ENCODE measurements at regions not wholly inside any gene's neighbourhood (a gene's known extent, or its start where the extent isn't known, plus 50 kb on each side); places are given as distances from the start of the nearest gene placed in this dataset.

GRCh38 chr13:80118099-80118498 is 222.8 kb downstream of the SPRY2 start:
- Histone ChIP-seq H3K4me3 (ENCODE audit: low read length) (no peak overlapping the region), H3K9me3 (ENCODE audit: control insufficient read depth, low read depth, low read length) (no peaks in the 10 kb centered on the region), H3K9ac (ENCODE audit: low read length) (no peak overlapping the region), H3K36me3 (ENCODE audit: control insufficient read depth, low read depth, low read length) (no peaks in the 10 kb centered on the region), H3K4me1 (ENCODE audit: control insufficient read depth, low read depth, low read length) (peaks cover 10% of the 10 kb centered on the region), H3K27ac (ENCODE audit: low read length) (no peak overlapping the region), H3K27me3 (ENCODE audit: control insufficient read depth, insufficient read depth, low read length) (no peaks in the 10 kb centered on the region)

GRCh38 chr13:80117515-80117914 is 223.4 kb downstream of the SPRY2 start:
- Histone ChIP-seq H3K27ac (ENCODE audit: low read length) (no peak overlapping the region), H3K4me3 (ENCODE audit: low read length) (no peak overlapping the region), H3K27me3 (ENCODE audit: control insufficient read depth, insufficient read depth, low read length) (no peaks in the 10 kb centered on the region), H3K4me1 (ENCODE audit: control insufficient read depth, low read depth, low read length) (peaks cover 10% of the 10 kb centered on the region), H3K9ac (ENCODE audit: low read length) (no peak overlapping the region), H3K36me3 (ENCODE audit: control insufficient read depth, low read depth, low read length) (no peaks in the 10 kb centered on the region), H3K9me3 (ENCODE audit: control insufficient read depth, low read depth, low read length) (no peaks in the 10 kb centered on the region)

GRCh38 chr13:80116107-80116506 is 224.8 kb downstream of the SPRY2 start:
- Histone ChIP-seq H3K4me1 (ENCODE audit: control insufficient read depth, low read depth, low read length) (peaks cover 10% of the 10 kb centered on the region), H3K9me3 (ENCODE audit: control insufficient read depth, low read depth, low read length) (no peaks in the 10 kb centered on the region), H3K27ac (ENCODE audit: low read length) (no peak overlapping the region), H3K4me3 (ENCODE audit: low read length) (no peak overlapping the region), H3K36me3 (ENCODE audit: control insufficient read depth, low read depth, low read length) (no peaks in the 10 kb centered on the region), H3K9ac (ENCODE audit: low read length) (no peak overlapping the region), H3K27me3 (ENCODE audit: control insufficient read depth, insufficient read depth, low read length) (no peaks in the 10 kb centered on the region)

GRCh38 chr13:80115616-80116015 is 225.3 kb downstream of the SPRY2 start:
- Histone ChIP-seq H3K4me1 (ENCODE audit: control insufficient read depth, low read depth, low read length) (peaks cover 10% of the 10 kb centered on the region), H3K36me3 (ENCODE audit: control insufficient read depth, low read depth, low read length) (no peaks in the 10 kb centered on the region), H3K9ac (ENCODE audit: low read length) (no peak overlapping the region), H3K27ac (ENCODE audit: low read length) (no peak overlapping the region), H3K27me3 (ENCODE audit: control insufficient read depth, insufficient read depth, low read length) (no peaks in the 10 kb centered on the region), H3K9me3 (ENCODE audit: control insufficient read depth, low read depth, low read length) (no peaks in the 10 kb centered on the region), H3K4me3 (ENCODE audit: low read length) (no peak overlapping the region)

- Histone ChIP-seq H3K27ac (ENCODE audit: low read length) (no peak overlapping the region), H3K36me3 (ENCODE audit: control insufficient read depth, low read depth, low read length) (no peaks in the 10 kb centered on the region), H3K4me3 (ENCODE audit: low read length) (no peak overlapping the region), H3K9me3 (ENCODE audit: control insufficient read depth, low read depth, low read length) (no peaks in the 10 kb centered on the region), H3K27me3 (ENCODE audit: control insufficient read depth, insufficient read depth, low read length) (no peaks in the 10 kb centered on the region), H3K9ac (ENCODE audit: low read length) (no peak overlapping the region), H3K4me1 (ENCODE audit: control insufficient read depth, low read depth, low read length) (peaks cover 10% of the 10 kb centered on the region)
These were observed 227.0 kb downstream of the SPRY2 start for GRCh38 chr13:80113714-80114454.

GRCh38 chr13:80109303-80109702 is 231.6 kb downstream of the SPRY2 start:
- Histone ChIP-seq H3K4me1 (ENCODE audit: control insufficient read depth, low read depth, low read length) (no peaks in the 10 kb centered on the region), H3K27ac (ENCODE audit: low read length) (no peak overlapping the region), H3K4me3 (ENCODE audit: low read length) (no peak overlapping the region), H3K9me3 (ENCODE audit: control insufficient read depth, low read depth, low read length) (no peaks in the 10 kb centered on the region), H3K36me3 (ENCODE audit: control insufficient read depth, low read depth, low read length) (no peaks in the 10 kb centered on the region), H3K9ac (ENCODE audit: low read length) (no peak overlapping the region), H3K27me3 (ENCODE audit: control insufficient read depth, insufficient read depth, low read length) (no peaks in the 10 kb centered on the region)

- no peak overlapping the region for H3K9ac ChIP-seq (ENCODE audit: low read length)
- no peak overlapping the region for H3K27ac ChIP-seq (ENCODE audit: low read length)
- H3K36me3 ChIP-seq (ENCODE audit: control insufficient read depth, low read depth, low read length): no peaks in the 10 kb centered on the region
- H3K4me1 ChIP-seq (ENCODE audit: control insufficient read depth, low read depth, low read length): no peaks in the 10 kb centered on the region
- H3K9me3 ChIP-seq (ENCODE audit: control insufficient read depth, low read depth, low read length): no peaks in the 10 kb centered on the region
- H3K4me3 ChIP-seq (ENCODE audit: low read length): no peak overlapping the region
- no peaks in the 10 kb centered on the region for H3K27me3 ChIP-seq (ENCODE audit: control insufficient read depth, insufficient read depth, low read length)
These were observed 235.6 kb downstream of the SPRY2 start for GRCh38 chr13:80105350-80105749.

DNA sequence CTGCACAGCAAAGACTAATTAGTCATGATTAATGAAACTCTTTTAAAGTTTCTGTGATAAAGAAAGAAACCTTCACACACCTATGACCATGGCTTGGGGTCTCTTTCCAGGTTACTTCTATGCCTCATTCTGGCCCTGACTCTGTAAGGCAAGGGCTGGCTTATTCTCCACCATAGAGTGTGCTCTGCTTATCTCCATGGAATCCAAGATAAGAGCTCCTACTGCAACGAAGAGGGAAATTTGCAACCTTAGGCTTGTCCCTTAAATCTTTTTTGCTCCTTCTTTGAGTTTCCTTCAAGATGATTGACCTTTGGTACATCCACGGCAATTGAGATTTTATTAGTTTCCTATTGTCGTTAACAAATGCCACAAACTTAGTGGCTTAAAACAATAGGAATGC is 239.9 kb downstream of the SPRY2 start:
- H3K4me1 ChIP-seq (ENCODE audit: control insufficient read depth, low read depth, low read length): peaks cover 10% of the 10 kb centered on the region
- H3K27ac ChIP-seq (ENCODE audit: low read length): no peak overlapping the region
- H3K4me3 ChIP-seq (ENCODE audit: low read length): no peak overlapping the region
- H3K9me3 ChIP-seq (ENCODE audit: control insufficient read depth, low read depth, low read length): no peaks in the 10 kb centered on the region
- no peaks in the 10 kb centered on the region for H3K27me3 ChIP-seq (ENCODE audit: control insufficient read depth, insufficient read depth, low read length)
- no peaks in the 10 kb centered on the region for H3K36me3 ChIP-seq (ENCODE audit: control insufficient read depth, low read depth, low read length)
- no peak overlapping the region for H3K9ac ChIP-seq (ENCODE audit: low read length)

- Histone ChIP-seq H3K9me3 (ENCODE audit: control insufficient read depth, low read depth, low read length) (no peaks in the 10 kb centered on the region), H3K36me3 (ENCODE audit: control insufficient read depth, low read depth, low read length) (no peaks in the 10 kb centered on the region), H3K27me3 (ENCODE audit: control insufficient read depth, insufficient read depth, low read length) (no peaks in the 10 kb centered on the region), H3K4me3 (ENCODE audit: low read length) (no peak overlapping the region), H3K9ac (ENCODE audit: low read length) (no peak overlapping the region), H3K4me1 (ENCODE audit: control insufficient read depth, low read depth, low read length) (peaks cover 10% of the 10 kb centered on the region), H3K27ac (ENCODE audit: low read length) (no peak overlapping the region)
These were observed 240.3 kb downstream of the SPRY2 start for GRCh38 chr13:80100636-80101035.

DNA sequence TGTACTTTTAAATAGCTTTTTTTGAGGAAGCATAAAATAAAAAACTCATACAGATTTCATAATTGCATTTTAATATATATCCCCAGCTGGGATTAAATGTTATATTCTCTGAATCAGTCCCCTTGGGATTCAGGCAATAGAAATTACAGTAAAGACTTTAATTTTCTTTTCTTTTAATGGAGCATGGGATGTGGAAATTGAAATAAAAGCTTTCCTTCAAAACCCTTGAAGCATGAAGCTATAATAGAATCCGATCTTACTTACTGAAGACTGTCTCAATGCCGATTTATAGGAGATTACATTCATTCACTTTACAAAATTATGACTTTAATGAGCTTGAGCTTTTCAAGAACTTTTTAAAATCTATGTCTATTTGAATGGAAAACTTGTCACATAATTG is 243.4 kb downstream of the SPRY2 start:
- H3K4me1 ChIP-seq (ENCODE audit: control insufficient read depth, low read depth, low read length): peaks cover 10% of the 10 kb centered on the region
- H3K27me3 ChIP-seq (ENCODE audit: control insufficient read depth, insufficient read depth, low read length): no peaks in the 10 kb centered on the region
- no peaks in the 10 kb centered on the region for H3K9me3 ChIP-seq (ENCODE audit: control insufficient read depth, low read depth, low read length)
- no peak overlapping the region for H3K4me3 ChIP-seq (ENCODE audit: low read length)
- H3K27ac ChIP-seq (ENCODE audit: low read length): no peak overlapping the region
- H3K36me3 ChIP-seq (ENCODE audit: control insufficient read depth, low read depth, low read length): no peaks in the 10 kb centered on the region
- H3K9ac ChIP-seq (ENCODE audit: low read length): no peak overlapping the region

DNA sequence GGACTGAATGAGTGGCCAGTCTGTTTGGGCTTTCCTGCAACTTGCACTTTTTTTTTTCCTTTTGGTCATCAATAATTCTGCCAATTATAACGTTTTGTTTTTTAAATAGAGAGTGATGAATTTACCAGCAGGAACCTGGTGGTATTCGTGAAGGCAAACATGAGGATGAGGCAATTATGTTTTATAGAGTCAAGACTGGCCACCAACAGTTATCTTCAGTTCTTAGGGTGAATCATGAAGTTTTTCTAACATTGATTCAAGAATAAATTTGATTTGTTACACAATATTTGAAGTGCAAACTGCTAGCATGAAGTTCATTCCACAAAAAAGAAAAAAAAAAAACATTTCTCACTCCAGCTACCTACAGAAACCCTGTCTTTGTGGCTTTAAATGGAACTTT is 244.5 kb downstream of the SPRY2 start:
- H3K4me3 ChIP-seq (ENCODE audit: low read length): peak overlapping the region; percentile 22
- H3K27me3 ChIP-seq (ENCODE audit: control insufficient read depth, insufficient read depth, low read length): no peaks in the 10 kb centered on the region
- H3K9me3 ChIP-seq (ENCODE audit: control insufficient read depth, low read depth, low read length): no peaks in the 10 kb centered on the region
- H3K36me3 ChIP-seq (ENCODE audit: control insufficient read depth, low read depth, low read length): no peaks in the 10 kb centered on the region
- no peak overlapping the region for H3K27ac ChIP-seq (ENCODE audit: low read length)
- no peak overlapping the region for H3K9ac ChIP-seq (ENCODE audit: low read length)
- peaks cover 10% of the 10 kb centered on the region for H3K4me1 ChIP-seq (ENCODE audit: control insufficient read depth, low read depth, low read length)

DNA sequence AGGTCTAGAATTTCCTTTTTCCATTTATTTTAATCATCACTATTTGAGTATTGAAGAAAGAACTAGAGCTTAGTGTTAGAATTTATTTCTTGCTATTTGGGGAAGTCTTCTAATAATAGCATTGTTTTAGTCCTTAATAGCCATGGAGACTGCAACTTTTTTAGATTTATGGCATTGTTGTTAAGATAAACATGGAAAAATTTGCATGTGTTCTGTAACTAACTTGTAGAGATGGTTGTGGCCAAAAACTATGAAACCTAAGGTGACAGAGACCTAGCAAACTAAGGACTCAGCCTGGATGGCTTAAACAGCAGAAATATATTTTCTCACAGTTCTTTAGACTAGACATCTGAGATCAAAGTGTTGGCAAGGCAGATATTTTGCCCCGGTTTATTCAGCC is 246.4 kb downstream of the SPRY2 start:
- no peaks in the 10 kb centered on the region for H3K9me3 ChIP-seq (ENCODE audit: control insufficient read depth, low read depth, low read length)
- H3K4me3 ChIP-seq (ENCODE audit: low read length): no peak overlapping the region
- no peak overlapping the region for H3K27ac ChIP-seq (ENCODE audit: low read length)
- H3K27me3 ChIP-seq (ENCODE audit: control insufficient read depth, insufficient read depth, low read length): no peaks in the 10 kb centered on the region
- H3K4me1 ChIP-seq (ENCODE audit: control insufficient read depth, low read depth, low read length): peaks cover 10% of the 10 kb centered on the region
- H3K9ac ChIP-seq (ENCODE audit: low read length): no peak overlapping the region
- H3K36me3 ChIP-seq (ENCODE audit: control insufficient read depth, low read depth, low read length): no peaks in the 10 kb centered on the region
